ENCODE measurements at regions not wholly inside any gene's neighbourhood (a gene's known extent, or its start where the extent isn't known, plus 50 kb on each side); places are given as distances from the start of the nearest gene placed in this dataset.

GRCh38 chr9:129318121-129319075 is 140.3 kb upstream of the IER5L start:
- no TSS peak for BruUV-seq (replicated peaks)
- no peaks in the 10 kb centered on the region for H3K9me3 ChIP-seq (ENCODE audit: control insufficient read depth, insufficient read depth, low read length)
- peak overlapping the region; percentile 7; the same call in 1 of the 2 replicates for H3K14ac ChIP-seq (replicated peaks; ENCODE audit: low read depth, low read length)
- H3K4me3 ChIP-seq (ENCODE audit: insufficient read depth, low read depth, low read length), result no peak overlapping the region
- H2BK15ac ChIP-seq (ENCODE audit: low read depth, low read length), result peak overlapping the region; percentile 65; the same call in 1 of the 3 replicates
- 0 out of 2 replicates have a peak overlapping the region, but pooled peaks have one; percentile 17 for H2AK5ac ChIP-seq (ENCODE audit: low read depth, low read length)
- 88% methylated on average over 4 of the region's 16 CpGs; no CpG with 5 or more reads in 1 of the 2 experiments for WGBS, 2 experiments (ENCODE audit: extremely low coverage in 2 of 2, insufficient read length in 1 of 2)
- H3K9ac ChIP-seq (ENCODE audit: low read depth, low read length), result no peak overlapping the region
- dilution Hi-C loops (cut with HindIII; ENCODE audit: low sequenced_read_pairs, unreplicated experiment), result no loop called here
- no peak for ATAC-seq (ENCODE audit: low read depth)
- no peak overlapping the region; the same call in 1 of the 2 replicates for H3K23ac ChIP-seq (ENCODE audit: low read depth, low read length)
- peak overlapping the region; percentile 81 for H2AFZ ChIP-seq (replicated peaks; ENCODE audit: low read length, poor library complexity)
- H2AK9ac ChIP-seq (replicated peaks; ENCODE audit: low read depth, low read length, poor library complexity), result peak overlapping the region; percentile 86
- peak overlapping the region; percentile 9; the same call in 1 of the 2 replicates for H4K5ac ChIP-seq (ENCODE audit: low read depth, low read length)
- H2BK20ac ChIP-seq (ENCODE audit: low read depth, low read length), result peak overlapping the region; percentile 62
- in situ Hi-C loops (cut with MboI; ENCODE audit: low sequenced_read_pairs), result no loop called here
- H2BK120ac ChIP-seq (ENCODE audit: low read depth, low read length), result peak overlapping the region; percentile 20
- H3K4ac ChIP-seq (ENCODE audit: low read depth, low read length), result peak overlapping the region; percentile 75
- no peak for DNase-seq
- ChIA-PET CTCF (no interaction called here), POLR2A (ENCODE audit: unreplicated experiment) (no interaction called here)
- H3K27me3 ChIP-seq (ENCODE audit: control insufficient read depth, insufficient read depth, low read length), result no peaks in the 10 kb centered on the region
- H2BK5ac ChIP-seq (ENCODE audit: low read depth, low read length, poor library complexity, severe bottlenecking), result no peak overlapping the region
- peak overlapping the region; percentile 29; the same call in 1 of the 2 replicates for H3K27ac ChIP-seq (ENCODE audit: insufficient read depth, low read length)
- peak overlapping the region; percentile 36 to 86; a peak in 3 of 4 replicates for H4K8ac ChIP-seq (ENCODE audit: low read depth in 2 of 2, low read length in 2 of 2)
- intact Hi-C loops (cut with micrococcal nuclease), result loop anchor here (5.0 kb wide), 1 partner anchor 141 kb away; the partner anchor contains the start of gene IER5L
- no peaks in the 10 kb centered on the region for H4K20me1 ChIP-seq (ENCODE audit: insufficient read depth, low read length)
- H3K79me1 ChIP-seq (ENCODE audit: low read depth in 1 of 2, low read length in 2 of 2), result no peaks in the 10 kb centered on the region
- H3K56ac ChIP-seq (ENCODE audit: extremely low read depth, insufficient read depth, low read length), result no peak overlapping the region
- peaks cover 31% of the 10 kb centered on the region for H3K4me1 ChIP-seq (ENCODE audit: control insufficient read depth, insufficient read depth, low read length)
- H3K9me1 ChIP-seq (ENCODE audit: insufficient read depth, low read length), result 0 out of 2 replicates have a peak, but pooled peaks cover 15% of the 10 kb centered on the region
- no peak overlapping the region; the same call in 1 of the 2 replicates for H3K18ac ChIP-seq (ENCODE audit: low read depth, low read length)
- H3K4me2 ChIP-seq (ENCODE audit: low read depth, low read length), result no peak overlapping the region
- TF ChIP-seq MAZ (IDR thresholded peaks at IDR 0.05; ENCODE audit: borderline replicate concordance, low read depth, low read length) (no peak), POLR2A (IDR thresholded peaks at IDR 0.05; ENCODE audit: low read depth, low read length) (no peak), ELK1 (IDR thresholded peaks at IDR 0.05; ENCODE audit: borderline replicate concordance, low read depth, low read length) (no peak), USF2 (IDR thresholded peaks at IDR 0.05; ENCODE audit: low read depth, low read length) (no peak), BHLHE40 (IDR thresholded peaks at IDR 0.05; ENCODE audit: low read depth, low read length) (no peak), CTCF (conservative IDR thresholded peaks at IDR 0.05; ENCODE audit: low read depth, low read length) (no peak), MXI1 (IDR thresholded peaks at IDR 0.05; ENCODE audit: borderline replicate concordance, low read depth, low read length) (no peak), CEBPB (IDR thresholded peaks at IDR 0.05; ENCODE audit: low read depth, low read length) (no peak), SMC3 (IDR thresholded peaks at IDR 0.05; ENCODE audit: low read depth, low read length) (no peak)
- H4K91ac ChIP-seq (ENCODE audit: insufficient read depth, low read depth, low read length), result peak overlapping the region; percentile 58
- H3K36me3 ChIP-seq (ENCODE audit: control insufficient read depth, insufficient read depth, low read length), result no peaks in the 10 kb centered on the region
